GM12878 (cell line): ENCODE measurements at regions not wholly inside any gene's neighbourhood (a gene's known extent, or its start where the extent isn't known, plus 50 kb on each side); places are given as distances from the start of the nearest gene placed in this dataset.

Experiments
- ATAC-seq: fragments of 200-7000 bp; cut with Tn5 transposase; 3 replicates; pipeline ENCODE4 v1.9.1; 2020; ENCODE audit warnings: mild to moderate bottlenecking, moderate library complexity
- BruUV-seq: library from RNA; stranded (reverse); fragments of 400-500 nt; replicated peaks from 2 replicates; lab custom pipeline; 2021; lab: Mats Ljungman, UMichigan
- CTCF ChIA-PET: fragments of 300-600 bp; sonication (Branson Sonifier 250); formaldehyde crosslinking; extraction: SDS; loops from one replicate; lab custom pipeline; 2021; ENCODE audit warnings: inconsistent platforms; lab: Yijun Ruan, JAX
- POLR2A ChIA-PET: fragments of 350-600 bp; formaldehyde crosslinking; extraction: SDS; loops from one replicate; lab custom pipeline; 2021; ENCODE audit warnings: inconsistent platforms; lab: Charles Lee
- RAD21 ChIA-PET: fragments of 300-600 bp; sonication (Branson Sonifier 250); formaldehyde crosslinking; loops from one replicate; lab custom pipeline; 2023; ENCODE audit warnings: antibody characterized with exemption; ENCODE audit not compliant: unreplicated experiment; lab: Charles Lee
- SMC1A ChIA-PET: fragments of 300-600 bp; sonication (Branson Sonifier 250); formaldehyde crosslinking; loops from one replicate; lab custom pipeline; 2023; ENCODE audit not compliant: unreplicated experiment, uncharacterized antibody; lab: Charles Lee
- DNase-seq: peaks from one replicate; pipeline ENCODE4 v3.0.0-alpha.2; 2011; ENCODE audit warnings: low read depth, low spot score
- FAIRE-seq: peaks from 3 replicates; lab custom pipeline; 2011; peaks lifted over from hg19 to GRCh38; lab: Jason Lieb, UNC
- H2AFZ ChIP-seq: 2 replicates; pipeline ENCODE4 v1.6.0; 2011; ENCODE audit warnings: low read depth, low read length, control low read depth; ENCODE audit not compliant: control insufficient read depth
- H3K27ac ChIP-seq: 2 replicates; pipeline ENCODE4 v1.5.1; 2011; ENCODE audit warnings: control low read depth; ENCODE audit not compliant: control insufficient read depth, insufficient read depth
- H3K27me3 ChIP-seq, 2 experiments: replicated peaks in 1 of 2; 2 replicates each; pipeline versions ENCODE4 v1.6.0 to v1.6.1; 2011; ENCODE audit warnings: low read length in 1 of 2; ENCODE audit not compliant: control insufficient read depth in 2 of 2, insufficient read depth in 2 of 2
- H3K36me3 ChIP-seq, 2 experiments: 2 replicates each; pipeline ENCODE4 v1.5.1; 2011; ENCODE audit warnings: low read length in 1 of 2; ENCODE audit not compliant: control insufficient read depth in 2 of 2, insufficient read depth in 2 of 2
- H3K4me1 ChIP-seq: 2 replicates; pipeline ENCODE4 v1.6.1; 2011; ENCODE audit warnings: mild to moderate bottlenecking, low read length, moderate library complexity, mixed read lengths; ENCODE audit not compliant: control insufficient read depth, insufficient read depth
- H3K4me2 ChIP-seq: 2 replicates; pipeline ENCODE4 v1.6.0; 2011; ENCODE audit warnings: control low read depth; ENCODE audit not compliant: control insufficient read depth, insufficient read depth
- H3K4me3 ChIP-seq: fragments of 200-600 bp; sonication (generic); 2 replicates; pipeline ENCODE4 v1.5.1; 2016
- H3K79me2 ChIP-seq: 2 replicates; pipeline ENCODE4 v1.6.0; 2011; ENCODE audit warnings: low read length; ENCODE audit not compliant: control insufficient read depth, insufficient read depth
- H3K9ac ChIP-seq: 2 replicates; pipeline ENCODE4 v1.8.0; 2011; ENCODE audit warnings: low read length, control low read depth, mixed read lengths; ENCODE audit not compliant: control insufficient read depth, insufficient read depth
- H3K9me3 ChIP-seq: replicated peaks from 3 replicates; pipeline ENCODE4 v1.5.1; 2011; ENCODE audit warnings: mild to moderate bottlenecking, low read length; ENCODE audit not compliant: control insufficient read depth, insufficient read depth
- H4K20me1 ChIP-seq: 2 replicates; pipeline ENCODE4 v1.6.0; 2011; ENCODE audit not compliant: control insufficient read depth, insufficient read depth
- BCL11A ChIP-seq: IDR thresholded peaks from 2 replicates; pipeline ENCODE4 v1.6.1; 2011; ENCODE audit warnings: low read depth, low read length
- CBX3 ChIP-seq: fragments of 200-600 bp; sonication (generic); IDR thresholded peaks from 2 replicates; pipeline ENCODE4 v1.6.1; 2016; ENCODE audit warnings: low read depth, borderline replicate concordance
- CHD4 ChIP-seq: fragments of 200-600 bp; sonication (generic); IDR thresholded peaks from 2 replicates; pipeline ENCODE4 v1.6.1; 2016; ENCODE audit warnings: mild to moderate bottlenecking
- CTCF ChIP-seq, 3 experiments: IDR thresholded peaks in 2 of 3; conservative IDR thresholded peaks in 1 of 3; 2 replicates each; pipeline ENCODE4 v1.5.1; 2011; ENCODE audit warnings: low read depth in 3 of 3, low read length in 3 of 3, mild to moderate bottlenecking in 3 of 3, control low read depth in 2 of 3, moderate library complexity in 2 of 3, inconsistent platforms in 1 of 3, mixed read lengths in 1 of 3; ENCODE audit not compliant: control insufficient read depth in 2 of 3, insufficient read depth in 1 of 3; ENCODE audit errors: extremely low read depth in 1 of 3
- KLF5 ChIP-seq: fragments of 450-650 bp; IDR thresholded peaks from 2 replicates; pipeline ENCODE4 v1.6.1; 2014; ENCODE audit warnings: mild to moderate bottlenecking; ENCODE audit not compliant: partially characterized antibody
- MTA3 ChIP-seq: IDR thresholded peaks from 2 replicates; pipeline ENCODE4 v1.6.1; 2012; ENCODE audit warnings: low read length, inconsistent platforms, borderline replicate concordance
- RAD21 ChIP-seq: IDR thresholded peaks from 2 replicates; pipeline ENCODE4 v1.6.1; 2011; ENCODE audit warnings: mild to moderate bottlenecking, low read depth, low read length, moderate library complexity; ENCODE audit not compliant: insufficient read depth
- RCOR1 ChIP-seq: conservative IDR thresholded peaks from 2 replicates; pipeline ENCODE4 v1.6.1; 2012; ENCODE audit warnings: low read depth, low read length, improper control_type of control experiment
- SPI1 ChIP-seq: IDR thresholded peaks from 2 replicates; pipeline ENCODE4 v1.6.1; 2011; ENCODE audit warnings: low read depth, mild to moderate bottlenecking, low read length, moderate library complexity, borderline replicate concordance; ENCODE audit not compliant: insufficient read depth
- ZNF274 ChIP-seq: IDR thresholded peaks from one replicate; pipeline ENCODE4 v1.8.0; 2011; ENCODE audit not compliant: insufficient read length, insufficient read depth
- ZNF384 ChIP-seq: IDR thresholded peaks from 2 replicates; pipeline ENCODE4 v1.6.1; 2012; ENCODE audit warnings: low read depth, mild to moderate bottlenecking, low read length, improper control_type of control experiment, borderline replicate concordance
- WGBS: methylation state at CpG from one replicate; pipeline ENCODE4 v1.1.6; 2016; ENCODE audit warnings: low lambda C conversion rate; ENCODE audit not compliant: insufficient replicate concordance, insufficient coverage; ENCODE audit errors: missing lambda C conversion rate; 5-methylcytosine and 5-hydroxymethylcytosine counted together
- in situ Hi-C: fragments of 300-500 bp; cut with MboI; formaldehyde crosslinking; loops from 9 replicates; pipeline ENCODE4 v1.14.3; 2018; ENCODE audit warnings: mixed read lengths
- intact Hi-C: fragments of 100-400 bp; cut with micrococcal nuclease; formaldehyde crosslinking; loops from one replicate; pipeline ENCODE4 v1.14.2; 2022; ENCODE audit not compliant: unreplicated experiment
- TF ChIP-seq, protein P1 (sequence below): IDR thresholded peaks from 2 replicates; pipeline ENCODE4 v1.6.1; 2012; ENCODE audit warnings: improper control_type of control experiment, low read depth, low read length; ENCODE audit not compliant: insufficient replicate concordance

DNA sequence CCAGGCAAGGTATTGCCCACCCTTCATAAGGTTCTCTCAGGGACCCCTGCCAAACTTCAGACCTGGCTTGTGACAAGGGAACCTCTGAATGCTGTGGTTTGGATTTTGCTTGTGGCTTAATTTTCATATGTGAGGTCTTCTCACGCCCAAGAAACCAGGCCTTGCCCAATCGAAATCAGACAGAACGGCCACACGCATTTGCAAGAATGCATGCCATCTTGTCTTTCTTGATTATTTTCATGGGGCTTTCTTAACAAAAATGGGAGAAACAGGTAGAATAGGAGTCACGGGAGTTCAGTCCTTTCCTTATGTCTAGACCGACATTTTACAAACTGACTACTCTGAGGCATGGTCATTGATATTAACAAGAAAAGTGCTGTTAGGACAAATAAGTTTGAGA, 170.2 kb upstream of the PAPPA start:
- Histone ChIP-seq H3K4me1 (no peaks in the 10 kb centered on the region), H3K27ac (no peak overlapping the region), H4K20me1 (no peaks in the 10 kb centered on the region), H3K4me2 (no peak overlapping the region), H3K27me3 (no peaks in the 10 kb centered on the region), H2AFZ (no peak overlapping the region), H3K79me2 (no peaks in the 10 kb centered on the region), H3K4me3 (no peak overlapping the region), H3K36me3 (no peaks in the 10 kb centered on the region), H3K9ac (no peak overlapping the region), H3K9me3 (no peaks in the 10 kb centered on the region)
- no peak for DNase-seq
- in situ Hi-C loops (no loop called here), intact Hi-C loops (no loop called here)
- no peak for FAIRE-seq
- 54% methylated on average over 6 of the region's 6 CpGs for WGBS
- no peak for TF ChIP-seq RAD21
- no peak for ATAC-seq
- BruUV-seq: no TSS peak
- ChIA-PET SMC1A (no interaction called here), CTCF (no interaction called here), POLR2A (no interaction called here), RAD21 (no interaction called here)

DNA sequence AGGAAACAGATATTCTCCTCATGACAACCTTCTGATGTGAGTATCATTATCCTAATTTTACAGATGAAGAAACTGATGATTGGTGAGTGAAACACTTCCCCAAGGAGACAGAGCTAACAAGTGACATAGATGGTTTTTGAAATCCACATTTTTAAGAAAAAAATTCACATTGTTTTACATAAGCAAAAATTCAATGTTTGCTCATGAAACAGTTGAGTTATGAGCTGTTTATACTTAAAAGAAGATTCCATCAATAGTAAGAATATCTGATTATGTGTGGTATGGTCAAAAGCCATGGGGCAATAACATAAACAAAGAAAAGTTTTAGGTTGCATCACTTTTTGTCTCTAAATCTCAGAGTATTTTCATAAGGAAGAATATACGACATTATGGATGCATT, 167.9 kb upstream of the PAPPA start:
- ChIA-PET POLR2A (no interaction called here), RAD21 (no interaction called here), SMC1A (no interaction called here), CTCF (no interaction called here)
- FAIRE-seq (no peak), DNase-seq (no peak), ATAC-seq (no peak)
- no peak overlapping the region for H3K27ac ChIP-seq
- intact Hi-C loops: no loop called here
- BruUV-seq: no TSS peak
- no peaks in the 10 kb centered on the region for H3K27me3 ChIP-seq
- no peak overlapping the region for H3K4me3 ChIP-seq
- H2AFZ ChIP-seq: no peak overlapping the region
- no peak overlapping the region for H3K9ac ChIP-seq
- H3K36me3 ChIP-seq: no peaks in the 10 kb centered on the region
- in situ Hi-C loops: no loop called here
- no peak overlapping the region for H3K4me2 ChIP-seq
- no peaks in the 10 kb centered on the region for H3K9me3 ChIP-seq
- no peaks in the 10 kb centered on the region for H3K4me1 ChIP-seq
- H3K79me2 ChIP-seq: no peaks in the 10 kb centered on the region
- no peaks in the 10 kb centered on the region for H4K20me1 ChIP-seq
- 67% methylated on average over 1 of the region's 1 CpG for WGBS
- no peak for TF ChIP-seq BCL11A
- no peak for TF ChIP-seq RCOR1
- TF ChIP-seq ZNF384: no peak
- no peak for TF ChIP-seq SPI1
- TF ChIP-seq CBX3: no peak
- TF ChIP-seq CTCF (IDR thresholded peaks at IDR 0.05 in 2 of 3, conservative IDR thresholded peaks at IDR 0.05 in 1 of 3; ENCODE audit: control insufficient read depth in 2 of 3, extremely low read depth in 1 of 3, insufficient read depth in 1 of 3, low read depth in 3 of 3, low read length in 3 of 3): no peak
- no peak for TF ChIP-seq KLF5
- no peak for TF ChIP-seq ZNF274
- no peak for TF ChIP-seq CHD4
- TF ChIP-seq, protein P1, sequence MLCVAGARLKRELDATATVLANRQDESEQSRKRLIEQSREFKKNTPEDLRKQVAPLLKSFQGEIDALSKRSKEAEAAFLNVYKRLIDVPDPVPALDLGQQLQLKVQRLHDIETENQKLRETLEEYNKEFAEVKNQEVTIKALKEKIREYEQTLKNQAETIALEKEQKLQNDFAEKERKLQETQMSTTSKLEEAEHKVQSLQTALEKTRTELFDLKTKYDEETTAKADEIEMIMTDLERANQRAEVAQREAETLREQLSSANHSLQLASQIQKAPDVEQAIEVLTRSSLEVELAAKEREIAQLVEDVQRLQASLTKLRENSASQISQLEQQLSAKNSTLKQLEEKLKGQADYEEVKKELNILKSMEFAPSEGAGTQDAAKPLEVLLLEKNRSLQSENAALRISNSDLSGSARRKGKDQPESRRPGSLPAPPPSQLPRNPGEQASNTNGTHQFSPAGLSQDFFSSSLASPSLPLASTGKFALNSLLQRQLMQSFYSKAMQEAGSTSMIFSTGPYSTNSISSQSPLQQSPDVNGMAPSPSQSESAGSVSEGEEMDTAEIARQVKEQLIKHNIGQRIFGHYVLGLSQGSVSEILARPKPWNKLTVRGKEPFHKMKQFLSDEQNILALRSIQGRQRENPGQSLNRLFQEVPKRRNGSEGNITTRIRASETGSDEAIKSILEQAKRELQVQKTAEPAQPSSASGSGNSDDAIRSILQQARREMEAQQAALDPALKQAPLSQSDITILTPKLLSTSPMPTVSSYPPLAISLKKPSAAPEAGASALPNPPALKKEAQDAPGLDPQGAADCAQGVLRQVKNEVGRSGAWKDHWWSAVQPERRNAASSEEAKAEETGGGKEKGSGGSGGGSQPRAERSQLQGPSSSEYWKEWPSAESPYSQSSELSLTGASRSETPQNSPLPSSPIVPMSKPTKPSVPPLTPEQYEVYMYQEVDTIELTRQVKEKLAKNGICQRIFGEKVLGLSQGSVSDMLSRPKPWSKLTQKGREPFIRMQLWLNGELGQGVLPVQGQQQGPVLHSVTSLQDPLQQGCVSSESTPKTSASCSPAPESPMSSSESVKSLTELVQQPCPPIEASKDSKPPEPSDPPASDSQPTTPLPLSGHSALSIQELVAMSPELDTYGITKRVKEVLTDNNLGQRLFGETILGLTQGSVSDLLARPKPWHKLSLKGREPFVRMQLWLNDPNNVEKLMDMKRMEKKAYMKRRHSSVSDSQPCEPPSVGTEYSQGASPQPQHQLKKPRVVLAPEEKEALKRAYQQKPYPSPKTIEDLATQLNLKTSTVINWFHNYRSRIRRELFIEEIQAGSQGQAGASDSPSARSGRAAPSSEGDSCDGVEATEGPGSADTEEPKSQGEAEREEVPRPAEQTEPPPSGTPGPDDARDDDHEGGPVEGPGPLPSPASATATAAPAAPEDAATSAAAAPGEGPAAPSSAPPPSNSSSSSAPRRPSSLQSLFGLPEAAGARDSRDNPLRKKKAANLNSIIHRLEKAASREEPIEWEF: no peak
- no peak for TF ChIP-seq MTA3
